ENCODE measurements at regions not wholly inside any gene's neighbourhood (a gene's known extent, or its start where the extent isn't known, plus 50 kb on each side); places are given as distances from the start of the nearest gene placed in this dataset.
"Not testable (repeated sequence)": the region's sequence is repeated elsewhere in the genome, so short reads cannot be mapped to it uniquely, and the experiment has no call there.

DNA sequence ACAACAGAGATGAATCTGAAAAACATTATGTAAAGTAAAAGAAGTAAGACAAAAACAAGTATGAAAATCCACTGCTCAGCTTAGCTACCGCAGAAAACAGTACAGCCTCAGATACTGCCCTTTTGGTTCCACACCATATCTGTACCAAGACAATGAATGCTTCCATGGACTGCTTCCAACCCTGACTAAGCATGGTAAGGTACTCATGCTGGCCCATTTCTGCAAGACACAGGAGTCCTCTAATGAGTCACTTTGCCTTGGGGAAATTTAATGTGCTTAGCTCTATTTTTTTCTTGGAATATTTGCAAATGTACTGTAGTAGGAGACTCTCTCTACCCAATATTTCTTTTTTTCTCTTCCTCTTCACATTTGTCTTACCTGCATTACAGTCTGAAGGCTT, 931.7 kb upstream of the HS3ST1 start:
- POLR2A ChIA-PET, result no interaction called here
- H3K4me1 ChIP-seq (ENCODE audit: control insufficient read depth in 2 of 2, insufficient read depth in 2 of 2, low read length in 2 of 2), result no peaks in the 10 kb centered on the region
- intact Hi-C loops (cut with micrococcal nuclease), result no loop called here
- no peaks in the 10 kb centered on the region for H3K79me2 ChIP-seq (ENCODE audit: control insufficient read depth, insufficient read depth, low read length)
- H4K20me1 ChIP-seq (ENCODE audit: control insufficient read depth, insufficient read depth, low read length, poor library complexity, severe bottlenecking), result no peaks in the 10 kb centered on the region
- DNase-seq (no peak), ATAC-seq (ENCODE audit: low read depth) (no peak)
- H3K36me3 ChIP-seq (replicated peaks in 1 of 2; ENCODE audit: control extremely low read depth in 1 of 2, control insufficient read depth in 1 of 2, extremely low read depth in 1 of 2, insufficient read depth in 2 of 2, low read length in 1 of 2), result no peaks in the 10 kb centered on the region
- no peak overlapping the region for H3K9ac ChIP-seq (ENCODE audit: low read length)
- Mint-ChIP-seq H3K9me3 (ENCODE audit: insufficient read depth) (peaks cover 7% of the 10 kb centered on the region), H3K27me3 (no peaks in the 10 kb centered on the region), H3K4me1 (no peaks in the 10 kb centered on the region), H3K27ac (no peak overlapping the region), H3K4me3 (no peak overlapping the region)
- no peaks in the 10 kb centered on the region for H3K9me3 ChIP-seq (ENCODE audit: control extremely low read depth in 1 of 3, control insufficient read depth in 2 of 3, insufficient read depth in 1 of 3, low read length in 2 of 3)
- no peak overlapping the region for H3K27ac ChIP-seq (ENCODE audit: low read length in 2 of 2)
- no peak overlapping the region for H2AFZ ChIP-seq (ENCODE audit: insufficient read depth, low read depth, low read length, poor library complexity, severe bottlenecking)
- CTCF ChIA-PET, result no interaction called here
- H3K4me2 ChIP-seq (replicated peaks; ENCODE audit: low read depth, low read length, poor library complexity, severe bottlenecking), result no peak overlapping the region
- TF ChIP-seq, protein P1, sequence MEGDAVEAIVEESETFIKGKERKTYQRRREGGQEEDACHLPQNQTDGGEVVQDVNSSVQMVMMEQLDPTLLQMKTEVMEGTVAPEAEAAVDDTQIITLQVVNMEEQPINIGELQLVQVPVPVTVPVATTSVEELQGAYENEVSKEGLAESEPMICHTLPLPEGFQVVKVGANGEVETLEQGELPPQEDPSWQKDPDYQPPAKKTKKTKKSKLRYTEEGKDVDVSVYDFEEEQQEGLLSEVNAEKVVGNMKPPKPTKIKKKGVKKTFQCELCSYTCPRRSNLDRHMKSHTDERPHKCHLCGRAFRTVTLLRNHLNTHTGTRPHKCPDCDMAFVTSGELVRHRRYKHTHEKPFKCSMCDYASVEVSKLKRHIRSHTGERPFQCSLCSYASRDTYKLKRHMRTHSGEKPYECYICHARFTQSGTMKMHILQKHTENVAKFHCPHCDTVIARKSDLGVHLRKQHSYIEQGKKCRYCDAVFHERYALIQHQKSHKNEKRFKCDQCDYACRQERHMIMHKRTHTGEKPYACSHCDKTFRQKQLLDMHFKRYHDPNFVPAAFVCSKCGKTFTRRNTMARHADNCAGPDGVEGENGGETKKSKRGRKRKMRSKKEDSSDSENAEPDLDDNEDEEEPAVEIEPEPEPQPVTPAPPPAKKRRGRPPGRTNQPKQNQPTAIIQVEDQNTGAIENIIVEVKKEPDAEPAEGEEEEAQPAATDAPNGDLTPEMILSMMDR (IDR thresholded peaks at IDR 0.05), result no peak
- no peak for TF ChIP-seq EZH2 (IDR thresholded peaks at IDR 0.05; ENCODE audit: borderline replicate concordance, insufficient read depth, low read depth, low read length, poor library complexity, severe bottlenecking)
- no peak overlapping the region for H3K4me3 ChIP-seq (ENCODE audit: control extremely low read depth in 1 of 5, extremely low read depth in 1 of 5, insufficient read depth in 1 of 5, low read depth in 2 of 5, low read length in 4 of 5)
- 100% methylated on average over 1 of the region's 1 CpG for WGBS (ENCODE audit: insufficient coverage)
- no peaks in the 10 kb centered on the region for H3K27me3 ChIP-seq (replicated peaks in 1 of 4; ENCODE audit: control extremely low read depth in 1 of 4, control insufficient read depth in 3 of 4, insufficient read depth in 4 of 4, low read length in 3 of 4)

- ChIA-PET CTCF (no interaction called here), POLR2A (no interaction called here)
- no peak overlapping the region for H3K4me2 ChIP-seq (replicated peaks; ENCODE audit: low read depth, low read length, poor library complexity, severe bottlenecking)
- Mint-ChIP-seq H3K27me3 (no peaks in the 10 kb centered on the region), H3K4me1 (no peaks in the 10 kb centered on the region), H3K27ac (no peak overlapping the region), H3K9me3 (ENCODE audit: insufficient read depth) (peaks cover 10% of the 10 kb centered on the region), H3K4me3 (no peak overlapping the region)
- TF ChIP-seq, protein P1 (IDR thresholded peaks at IDR 0.05), result no peak
- no peaks in the 10 kb centered on the region for H3K36me3 ChIP-seq (replicated peaks in 1 of 2; ENCODE audit: control extremely low read depth in 1 of 2, control insufficient read depth in 1 of 2, extremely low read depth in 1 of 2, insufficient read depth in 2 of 2, low read length in 1 of 2)
- H3K4me3 ChIP-seq (ENCODE audit: control extremely low read depth in 1 of 5, extremely low read depth in 1 of 5, insufficient read depth in 1 of 5, low read depth in 2 of 5, low read length in 4 of 5), result no peak overlapping the region
- ATAC-seq (ENCODE audit: low read depth), result no peak
- H2AFZ ChIP-seq (ENCODE audit: insufficient read depth, low read depth, low read length, poor library complexity, severe bottlenecking), result no peak overlapping the region
- no peaks in the 10 kb centered on the region for H3K9me3 ChIP-seq (ENCODE audit: control extremely low read depth in 1 of 3, control insufficient read depth in 2 of 3, insufficient read depth in 1 of 3, low read length in 2 of 3)
- intact Hi-C loops (cut with micrococcal nuclease), result no loop called here
- no peaks in the 10 kb centered on the region for H4K20me1 ChIP-seq (ENCODE audit: control insufficient read depth, insufficient read depth, low read length, poor library complexity, severe bottlenecking)
- H3K27me3 ChIP-seq (replicated peaks in 1 of 4; ENCODE audit: control extremely low read depth in 1 of 4, control insufficient read depth in 3 of 4, insufficient read depth in 4 of 4, low read length in 3 of 4), result no peaks in the 10 kb centered on the region
- no peaks in the 10 kb centered on the region for H3K4me1 ChIP-seq (ENCODE audit: control insufficient read depth in 2 of 2, insufficient read depth in 2 of 2, low read length in 2 of 2)
- no peak overlapping the region for H3K9ac ChIP-seq (ENCODE audit: low read length)
- no peak for DNase-seq
- H3K27ac ChIP-seq (ENCODE audit: low read length in 2 of 2), result no peak overlapping the region
- 100% methylated on average over 1 of the region's 3 CpGs for WGBS (ENCODE audit: insufficient coverage)
- no peaks in the 10 kb centered on the region for H3K79me2 ChIP-seq (ENCODE audit: control insufficient read depth, insufficient read depth, low read length)
Measured at GRCh38 chr4:12359420-12359819, 930.7 kb upstream of the HS3ST1 start.

DNA sequence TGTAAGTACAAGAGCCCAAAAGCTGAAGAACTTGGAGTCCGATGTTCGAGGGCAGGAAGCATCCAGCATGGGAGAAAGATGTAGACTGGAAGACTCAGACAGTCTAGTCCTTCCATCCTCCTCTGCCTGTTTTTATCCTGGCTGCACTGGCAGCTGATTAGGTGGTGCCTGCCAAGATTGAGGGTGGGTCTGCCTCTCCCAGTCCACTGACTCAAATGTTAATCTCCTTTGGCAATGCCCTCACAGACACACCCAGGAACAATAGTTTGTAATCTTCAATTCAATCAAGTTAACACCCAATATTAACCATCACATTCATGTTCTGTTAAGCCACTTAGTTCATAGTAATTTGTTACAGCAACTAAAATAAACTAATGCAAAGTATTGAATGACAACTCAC, 904.4 kb upstream of the HS3ST1 start:
- ATAC-seq (ENCODE audit: low read depth); H3K9me3 Mint-ChIP-seq (ENCODE audit: insufficient read depth); H3K4me2 ChIP-seq (replicated peaks; ENCODE audit: low read depth, low read length, poor library complexity, severe bottlenecking); H3K79me2 ChIP-seq (ENCODE audit: control insufficient read depth, insufficient read depth, low read length); H3K27ac ChIP-seq (ENCODE audit: low read length in 2 of 2); H3K4me3 ChIP-seq (ENCODE audit: control extremely low read depth in 1 of 5, extremely low read depth in 1 of 5, insufficient read depth in 1 of 5, low read depth in 2 of 5, low read length in 4 of 5); H4K20me1 ChIP-seq (ENCODE audit: control insufficient read depth, insufficient read depth, low read length, poor library complexity, severe bottlenecking); H3K27me3 ChIP-seq (replicated peaks in 1 of 4; ENCODE audit: control extremely low read depth in 1 of 4, control insufficient read depth in 3 of 4, insufficient read depth in 4 of 4, low read length in 3 of 4); H3K9ac ChIP-seq (ENCODE audit: low read length); H3K27me3 Mint-ChIP-seq; H3K36me3 ChIP-seq (replicated peaks in 1 of 2; ENCODE audit: control extremely low read depth in 1 of 2, control insufficient read depth in 1 of 2, extremely low read depth in 1 of 2, insufficient read depth in 2 of 2, low read length in 1 of 2); CTCF ChIA-PET; H2AFZ ChIP-seq (ENCODE audit: insufficient read depth, low read depth, low read length, poor library complexity, severe bottlenecking); H3K4me1 ChIP-seq (ENCODE audit: control insufficient read depth in 2 of 2, insufficient read depth in 2 of 2, low read length in 2 of 2); POLR2A ChIA-PET; DNase-seq; H3K4me3 Mint-ChIP-seq; H3K4me1 Mint-ChIP-seq; intact Hi-C loops (cut with micrococcal nuclease); H3K27ac Mint-ChIP-seq: not testable (repeated sequence)
- H3K9me3 ChIP-seq (ENCODE audit: control extremely low read depth in 1 of 3, control insufficient read depth in 2 of 3, insufficient read depth in 1 of 3, low read length in 2 of 3), result peaks cover 0 to 14% (median 0%) of the 10 kb centered on the region in 3 donors
- WGBS (ENCODE audit: insufficient coverage), result 100% methylated on average over 2 of the region's 2 CpGs

All from B cell (primary cell).